Central memory CD8-positive, alpha-beta T cell (primary cell): ENCODE measurements at regions not wholly inside any gene's neighbourhood (a gene's known extent, or its start where the extent isn't known, plus 50 kb on each side); places are given as distances from the start of the nearest gene placed in this dataset.
A peak's percentile ranks its signal among the peaks of the same experiment; 100 is the strongest.
"Not testable (repeated sequence)": the region's sequence is repeated elsewhere in the genome, so short reads cannot be mapped to it uniquely, and the experiment has no call there.

Experiments used
- ATAC-seq: fragments of 150-1000 bp; cut with Tn5 transposase; replicated peaks from 2 replicates; pipeline ENCODE4 v1.10.0; 2022; ENCODE audit warnings: mild to moderate bottlenecking, moderate FRiP score, moderate number of reproducible peaks; ENCODE audit not compliant: poor library complexity, severe bottlenecking; ENCODE audit errors: extremely low read depth
- DNase-seq, 2 donors: peaks; one replicate each; pipeline ENCODE4 v3.0.0; 2021; ENCODE audit warnings: low spot score in 2 of 2
- H3K27ac Mint-ChIP-seq: one replicate; pipeline ENCODE4 v1.8.0; 2022; ENCODE audit warnings: low read depth, mild to moderate bottlenecking, moderate library complexity, mixed read lengths
- H3K27me3 Mint-ChIP-seq: one replicate; pipeline ENCODE4 v1.8.0; 2022; ENCODE audit warnings: mixed read lengths
- H3K36me3 Mint-ChIP-seq: one replicate; pipeline ENCODE4 v1.8.0; 2022; ENCODE audit warnings: mild to moderate bottlenecking, moderate library complexity, mixed read lengths; ENCODE audit not compliant: insufficient read depth
- H3K4me1 Mint-ChIP-seq: one replicate; pipeline ENCODE4 v1.8.0; 2022; ENCODE audit warnings: mixed read lengths
- H3K4me3 Mint-ChIP-seq: one replicate; pipeline ENCODE4 v1.8.0; 2022; ENCODE audit warnings: mild to moderate bottlenecking, moderate library complexity, mixed read lengths
- H3K9me3 Mint-ChIP-seq: one replicate; pipeline ENCODE4 v1.8.0; 2022; ENCODE audit warnings: mixed read lengths

- Mint-ChIP-seq H3K27me3 (no peaks in the 10 kb centered on the region), H3K36me3 (peaks cover 4% of the 10 kb centered on the region), H3K27ac (peak overlapping the region; percentile 79), H3K4me1 (peaks cover 50% of the 10 kb centered on the region), H3K4me3 (peak overlapping the region; percentile 22), H3K9me3 (no peaks in the 10 kb centered on the region)
- ATAC-seq, result no peak
- DNase-seq, result no peak
These were observed 220.0 kb upstream of the ZNF217 start for GRCh38 chr20:53813636-53814035.

DNA sequence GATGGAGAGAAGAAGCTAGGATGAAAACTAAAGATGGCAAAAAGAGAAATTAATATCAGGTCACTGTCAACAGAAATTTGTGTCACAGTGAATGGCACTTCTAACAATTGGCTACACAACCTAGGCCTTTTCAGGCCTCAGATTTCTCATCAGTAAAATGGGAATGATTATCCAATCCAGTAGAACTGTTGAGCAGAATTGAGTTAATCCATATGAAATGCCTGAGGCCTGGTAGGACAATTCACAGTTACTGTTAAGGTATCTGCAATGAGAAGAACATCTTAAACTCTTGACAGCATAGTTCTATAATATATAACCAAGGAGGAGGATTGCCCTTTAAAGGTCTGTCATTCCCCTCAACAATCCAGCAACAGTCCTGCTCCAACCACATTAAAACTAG lies 217.9 kb upstream of the ZNF217 start:
- no peak overlapping the region for H3K27ac Mint-ChIP-seq
- ATAC-seq (no peak), DNase-seq (no peak)
- peaks cover 40% of the 10 kb centered on the region for H3K4me1 Mint-ChIP-seq
- H3K36me3 Mint-ChIP-seq, result peaks cover 4% of the 10 kb centered on the region
- no peaks in the 10 kb centered on the region for H3K27me3 Mint-ChIP-seq
- H3K9me3 Mint-ChIP-seq, result no peaks in the 10 kb centered on the region
- H3K4me3 Mint-ChIP-seq, result no peak overlapping the region

- Mint-ChIP-seq H3K36me3 (peaks cover 2% of the 10 kb centered on the region), H3K27ac (no peak overlapping the region), H3K9me3 (no peaks in the 10 kb centered on the region), H3K4me3 (no peak overlapping the region), H3K4me1 (peaks cover 32% of the 10 kb centered on the region), H3K27me3 (no peaks in the 10 kb centered on the region)
- no peak for DNase-seq
- ATAC-seq, result no peak
These were observed 217.2 kb upstream of the ZNF217 start for GRCh38 chr20:53810661-53811355.

DNA sequence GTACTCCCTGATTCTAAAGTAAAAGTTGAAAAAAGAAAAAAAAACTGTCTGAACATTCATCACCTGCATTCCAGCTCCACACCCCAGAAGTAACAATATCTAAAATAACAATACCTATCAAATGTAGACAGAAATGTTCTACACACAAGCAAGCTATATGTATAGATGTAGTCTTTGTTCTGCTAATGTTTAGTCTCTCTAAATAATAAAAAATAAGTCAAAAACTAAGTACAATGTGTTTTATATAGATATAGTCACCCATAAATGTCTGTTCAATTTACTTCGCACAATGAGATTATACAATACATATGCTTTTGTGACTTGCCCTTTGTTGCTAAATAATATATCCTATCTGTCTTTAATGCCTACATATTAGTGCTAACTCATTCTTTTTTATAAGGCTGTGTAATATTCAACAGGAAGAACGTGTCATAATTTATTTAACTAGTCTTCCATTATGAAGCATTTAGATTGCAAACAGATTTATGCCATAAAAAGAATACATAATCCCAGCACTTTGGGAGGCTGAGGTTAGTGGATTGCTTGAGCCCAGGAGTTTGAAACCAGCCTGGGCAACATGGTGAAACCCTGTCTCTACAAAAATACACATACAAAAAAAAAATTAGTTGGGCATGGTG lies 216.2 kb upstream of the ZNF217 start:
- no peak for DNase-seq
- peaks cover 23% of the 10 kb centered on the region for H3K4me1 Mint-ChIP-seq

DNA sequence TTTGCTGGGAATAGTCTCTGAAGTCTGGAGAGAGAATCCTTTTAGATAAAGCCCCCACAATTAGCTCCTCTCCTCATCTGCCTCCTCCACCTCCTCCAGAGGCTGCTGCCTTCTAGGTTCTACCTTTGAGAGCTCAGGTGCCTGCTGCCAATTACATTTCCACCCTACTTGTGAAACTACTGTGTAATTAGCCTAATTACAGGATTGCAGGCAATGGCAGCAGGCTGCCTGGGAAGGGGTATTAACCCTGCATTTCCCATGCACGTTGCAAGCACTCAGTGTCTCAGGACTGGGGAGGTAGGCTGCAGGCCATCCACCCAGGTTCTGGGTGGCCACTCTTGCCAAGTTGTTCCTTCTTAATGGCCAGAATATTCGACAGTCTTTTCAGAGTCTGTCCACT lies 215.6 kb upstream of the ZNF217 start:
- Mint-ChIP-seq H3K36me3 (no peaks in the 10 kb centered on the region), H3K27ac (no peak overlapping the region), H3K4me3 (no peak overlapping the region), H3K27me3 (no peaks in the 10 kb centered on the region), H3K4me1 (peaks cover 18% of the 10 kb centered on the region), H3K9me3 (no peaks in the 10 kb centered on the region)
- no peak for DNase-seq
- ATAC-seq, result no peak

More for the DNA sequence above, 216.2 kb upstream of the ZNF217 start:
- no peak for ATAC-seq
- no peak overlapping the region for H3K4me3 Mint-ChIP-seq
- no peak overlapping the region for H3K27ac Mint-ChIP-seq
- peaks cover 2% of the 10 kb centered on the region for H3K36me3 Mint-ChIP-seq
- no peaks in the 10 kb centered on the region for H3K27me3 Mint-ChIP-seq
- H3K9me3 Mint-ChIP-seq, result no peaks in the 10 kb centered on the region

GRCh38 chr20:53808733-53809132 lies 215.1 kb upstream of the ZNF217 start:
- Mint-ChIP-seq H3K4me1 (peaks cover 13% of the 10 kb centered on the region), H3K4me3 (no peak overlapping the region), H3K27me3 (no peaks in the 10 kb centered on the region), H3K36me3 (no peaks in the 10 kb centered on the region), H3K9me3 (no peaks in the 10 kb centered on the region), H3K27ac (no peak overlapping the region)
- DNase-seq (no peak), ATAC-seq (no peak)

DNA sequence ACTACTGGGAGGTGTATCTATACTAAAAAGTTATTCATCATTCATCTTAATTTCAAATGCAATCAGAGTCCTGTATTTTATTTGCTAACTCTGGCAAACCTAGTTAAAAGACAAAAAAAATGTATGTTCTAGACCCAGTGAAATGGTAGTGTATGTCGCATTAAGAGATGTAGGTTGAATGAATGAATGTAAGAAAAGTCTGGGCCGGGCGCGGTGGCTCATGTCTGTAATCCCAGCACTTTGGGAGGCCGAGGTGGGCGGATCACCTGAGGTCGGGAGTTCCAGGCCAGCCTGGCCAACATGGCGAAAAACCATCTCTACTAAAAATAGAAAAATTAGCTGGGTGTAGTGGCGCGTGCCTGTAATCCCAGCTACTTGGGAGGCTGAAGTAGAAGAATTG lies 214.7 kb upstream of the ZNF217 start:
- H3K4me1 Mint-ChIP-seq, result peaks cover 11% of the 10 kb centered on the region
- not testable (repeated sequence) for H3K4me3 Mint-ChIP-seq, DNase-seq, H3K27me3 Mint-ChIP-seq, H3K9me3 Mint-ChIP-seq, H3K27ac Mint-ChIP-seq, ATAC-seq, H3K36me3 Mint-ChIP-seq

DNA sequence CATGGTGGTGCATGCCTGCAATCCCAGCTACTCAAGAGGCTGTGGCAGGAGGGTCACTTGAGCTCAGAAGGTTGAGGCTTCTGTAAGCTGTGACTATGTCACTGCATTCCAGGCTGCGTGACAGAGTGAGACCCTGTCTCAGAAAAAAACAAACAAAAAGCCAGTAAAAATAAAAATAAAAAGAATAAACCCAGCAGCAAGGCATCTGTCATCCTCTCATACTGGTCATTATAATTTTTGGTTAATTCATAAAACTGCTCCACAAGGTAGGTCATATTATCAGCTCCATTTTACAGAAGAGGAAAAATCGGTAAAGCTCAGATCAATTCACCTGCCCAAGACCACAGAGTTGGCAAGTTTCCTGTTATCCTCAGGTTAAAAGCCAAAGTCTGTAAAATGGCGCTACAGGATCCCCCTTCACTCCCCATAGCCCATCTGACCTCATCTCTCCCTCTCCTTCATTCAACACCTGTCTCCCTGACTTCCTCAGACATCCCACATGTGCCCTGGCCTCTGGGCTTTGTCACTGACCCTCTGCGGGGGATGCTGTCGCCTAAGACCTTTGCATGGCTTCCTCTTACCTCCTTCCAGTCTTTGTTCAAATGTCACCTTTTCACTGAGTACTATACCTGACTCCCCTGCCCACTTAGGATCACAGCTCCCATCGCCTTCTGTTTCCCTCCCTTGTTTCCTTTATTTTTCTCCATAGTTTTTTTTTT lies 213.2 kb upstream of the ZNF217 start:
- no peaks in the 10 kb centered on the region for H3K27me3 Mint-ChIP-seq
- DNase-seq, result no peak
- ATAC-seq, result no peak
- H3K9me3 Mint-ChIP-seq, result no peaks in the 10 kb centered on the region
- no peaks in the 10 kb centered on the region for H3K36me3 Mint-ChIP-seq
- H3K4me1 Mint-ChIP-seq, result peaks cover 11% of the 10 kb centered on the region
- H3K27ac Mint-ChIP-seq, result no peak overlapping the region
- H3K4me3 Mint-ChIP-seq, result no peak overlapping the region

GRCh38 chr20:53805895-53806384 lies 212.3 kb upstream of the ZNF217 start:
- H3K27me3 Mint-ChIP-seq, result no peaks in the 10 kb centered on the region
- H3K9me3 Mint-ChIP-seq, result no peaks in the 10 kb centered on the region
- peaks cover 11% of the 10 kb centered on the region for H3K4me1 Mint-ChIP-seq
- ATAC-seq (no peak), DNase-seq (no peak)
- H3K27ac Mint-ChIP-seq, result no peak overlapping the region
- peaks cover 2% of the 10 kb centered on the region for H3K36me3 Mint-ChIP-seq
- H3K4me3 Mint-ChIP-seq, result no peak overlapping the region

DNA sequence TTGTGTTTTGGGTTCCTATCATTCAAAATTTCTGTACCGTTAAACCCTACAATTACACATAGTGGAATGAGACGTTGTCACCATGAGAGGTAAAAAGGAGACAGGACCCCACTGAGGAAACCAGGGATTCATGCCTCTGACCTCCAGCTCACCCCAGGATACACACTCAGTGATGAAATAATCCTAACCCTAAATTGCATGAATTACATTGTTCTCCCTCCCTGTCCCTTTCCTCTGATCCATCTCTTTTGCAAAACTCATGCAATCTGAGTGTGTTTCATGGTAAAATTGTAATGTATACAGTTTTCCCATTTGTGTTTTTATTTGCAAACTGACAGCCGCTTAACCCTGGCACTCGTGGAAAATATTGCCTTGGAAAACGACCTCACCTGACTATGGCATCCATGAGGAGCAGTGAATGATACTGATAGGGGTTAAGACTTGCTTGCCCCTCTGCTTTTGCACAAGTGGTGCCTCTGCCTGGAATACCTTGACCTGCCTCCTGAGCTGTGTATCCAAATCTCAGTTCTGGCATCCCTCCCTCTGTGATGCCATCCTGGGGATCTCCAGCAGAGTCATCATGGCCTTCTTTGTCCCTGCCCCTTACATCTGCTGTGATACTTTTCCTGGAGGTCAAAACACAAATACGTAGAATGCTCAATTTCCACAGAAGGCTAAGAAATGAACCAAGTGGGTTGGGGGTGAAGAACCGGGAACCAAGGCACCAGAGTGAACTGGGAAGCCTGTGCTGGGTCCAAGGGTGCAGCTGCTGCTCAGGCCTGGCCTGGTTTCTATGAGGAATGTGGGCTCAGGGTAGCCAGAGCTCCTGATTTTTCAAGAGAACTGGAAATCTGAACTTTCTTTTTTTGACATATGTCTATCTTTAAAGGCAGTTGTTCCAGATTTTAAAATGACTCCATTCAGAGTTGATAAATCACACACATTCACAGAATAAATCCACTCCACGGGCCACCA lies 211.6 kb upstream of the ZNF217 start:
- H3K4me3 Mint-ChIP-seq, result no peak overlapping the region
- H3K27ac Mint-ChIP-seq, result no peak overlapping the region
- ATAC-seq, result no peak

GRCh38 chr20:53804308-53804707 lies 210.7 kb upstream of the ZNF217 start:
- not testable (repeated sequence) for H3K4me3 Mint-ChIP-seq, H3K27ac Mint-ChIP-seq, H3K4me1 Mint-ChIP-seq, ATAC-seq, H3K27me3 Mint-ChIP-seq, DNase-seq, H3K36me3 Mint-ChIP-seq, H3K9me3 Mint-ChIP-seq

More for the DNA sequence above, 211.6 kb upstream of the ZNF217 start:
- no peak for DNase-seq
- peaks cover 2% of the 10 kb centered on the region for H3K36me3 Mint-ChIP-seq
- no peaks in the 10 kb centered on the region for H3K9me3 Mint-ChIP-seq
- H3K4me1 Mint-ChIP-seq, result peaks cover 11% of the 10 kb centered on the region
- H3K27me3 Mint-ChIP-seq, result no peaks in the 10 kb centered on the region
